Tibial artery (tissue), 4 donors: ENCODE measurements at regions not wholly inside any gene's neighbourhood (a gene's known extent, or its start where the extent isn't known, plus 50 kb on each side); places are given as distances from the start of the nearest gene placed in this dataset.

Experiments used
- DNase-seq, 2 donors: peaks; one replicate each; pipeline ENCODE4 v3.0.0-alpha.2; 2019
- H3K27ac ChIP-seq, 2 donors: fragments of 200-600 bp; sonication (generic) in 1 of 2; 1 replicate in 1 of 2; 2 replicates in 1 of 2; pipeline ENCODE4 v1.5.1; 2018 to 2019; ENCODE audit warnings: mild to moderate bottlenecking in 1 of 2
- H3K27me3 ChIP-seq, 2 donors: fragments of 200-600 bp; sonication (generic) in 1 of 2; one replicate each; pipeline versions ENCODE4 v1.5.1 to v1.6.0; 2016 to 2019
- H3K36me3 ChIP-seq, 3 donors: fragments of 200-600 bp; sonication (generic) in 2 of 3; one replicate each; pipeline ENCODE4 v1.5.1; 2016 to 2019; ENCODE audit warnings: mild to moderate bottlenecking in 2 of 3
- H3K4me1 ChIP-seq, 4 donors: fragments of 200-600 bp; sonication (generic) in 2 of 4; 1 replicate in 3 of 4; 2 replicates in 1 of 4; pipeline ENCODE4 v1.5.1; 2016 to 2019
- H3K4me3 ChIP-seq, 2 donors: fragments of 200-600 bp; sonication (generic) in 1 of 2; 1 replicate in 1 of 2; 2 replicates in 1 of 2; pipeline ENCODE4 v1.5.1; 2018 to 2019; ENCODE audit warnings: mild to moderate bottlenecking in 2 of 2
- H3K9me3 ChIP-seq, 3 donors: fragments of 200-600 bp; sonication (generic) in 1 of 3; one replicate each; pipeline ENCODE4 v1.5.1; 2016 to 2019
- intact Hi-C: fragments of 100-400 bp; cut with DNase I; formaldehyde crosslinking; loops from one replicate; pipeline ENCODE4 v1.15.0; 2023; ENCODE audit warnings: low total_unique reads
- TF ChIP-seq, protein P1 (sequence below), 2 experiments: fragments of 200-600 bp in 1 of 2; fragments of 450-650 bp in 1 of 2; IDR thresholded peaks; one replicate each; pipeline ENCODE4 v1.5.1; 2017 to 2019; ENCODE audit warnings: antibody characterized with exemption in 2 of 2, mild to moderate bottlenecking in 1 of 2, moderate library complexity in 1 of 2

DNA sequence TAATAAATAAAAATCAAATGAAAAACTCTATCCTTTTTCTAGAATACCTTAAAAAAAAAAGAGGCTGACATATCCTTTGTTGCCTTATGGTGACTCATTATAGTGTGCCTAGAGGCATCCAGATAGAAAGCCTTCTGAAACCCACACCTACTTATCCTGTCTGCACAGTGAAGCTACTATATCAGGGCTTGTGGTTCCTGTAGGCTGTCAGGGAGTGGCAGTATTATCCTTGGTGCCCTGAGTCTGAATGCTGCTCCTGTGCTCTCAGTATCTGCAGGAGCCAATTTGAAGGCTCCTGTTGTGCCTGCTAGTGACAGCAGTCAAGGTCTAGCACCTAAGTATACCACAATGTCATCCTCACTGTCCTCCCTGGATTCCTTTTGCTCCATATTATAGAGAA is 168.4 kb upstream of the AVPR1A start:
- H3K4me1 ChIP-seq: peaks cover 0 to 45% (median 8%) of the 10 kb centered on the region in 4 donors

DNA sequence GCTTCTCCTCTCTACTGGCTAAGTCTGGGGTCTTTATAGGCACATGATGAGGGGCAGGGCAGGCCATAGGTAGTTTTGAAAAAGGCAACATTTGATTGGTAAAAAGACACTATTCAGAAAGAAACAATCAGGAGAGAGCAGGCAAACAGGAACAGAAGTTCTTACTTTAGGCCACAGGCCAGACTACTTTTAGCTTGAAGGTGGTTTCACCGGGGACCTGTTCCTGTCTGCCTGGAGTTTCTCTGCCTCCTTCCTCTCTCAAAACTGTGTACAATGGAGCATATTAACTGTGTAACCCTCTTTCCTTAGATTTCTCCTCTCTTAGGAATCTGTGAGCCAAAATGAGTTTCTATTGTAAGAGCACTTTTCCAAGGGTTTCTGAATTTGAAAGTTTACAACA is 167.9 kb upstream of the AVPR1A start:
- Histone ChIP-seq H3K9me3 (no peaks in the 10 kb centered on the region), H3K4me1 (peaks cover 0 to 45% (median 8%) of the 10 kb centered on the region in 4 donors), H3K4me3 (no peak overlapping the region), H3K27me3 (no peaks in the 10 kb centered on the region), H3K27ac (peak overlapping the region; percentile 63 to 75), H3K36me3 (no peaks in the 10 kb centered on the region)
- TF ChIP-seq, protein P1, sequence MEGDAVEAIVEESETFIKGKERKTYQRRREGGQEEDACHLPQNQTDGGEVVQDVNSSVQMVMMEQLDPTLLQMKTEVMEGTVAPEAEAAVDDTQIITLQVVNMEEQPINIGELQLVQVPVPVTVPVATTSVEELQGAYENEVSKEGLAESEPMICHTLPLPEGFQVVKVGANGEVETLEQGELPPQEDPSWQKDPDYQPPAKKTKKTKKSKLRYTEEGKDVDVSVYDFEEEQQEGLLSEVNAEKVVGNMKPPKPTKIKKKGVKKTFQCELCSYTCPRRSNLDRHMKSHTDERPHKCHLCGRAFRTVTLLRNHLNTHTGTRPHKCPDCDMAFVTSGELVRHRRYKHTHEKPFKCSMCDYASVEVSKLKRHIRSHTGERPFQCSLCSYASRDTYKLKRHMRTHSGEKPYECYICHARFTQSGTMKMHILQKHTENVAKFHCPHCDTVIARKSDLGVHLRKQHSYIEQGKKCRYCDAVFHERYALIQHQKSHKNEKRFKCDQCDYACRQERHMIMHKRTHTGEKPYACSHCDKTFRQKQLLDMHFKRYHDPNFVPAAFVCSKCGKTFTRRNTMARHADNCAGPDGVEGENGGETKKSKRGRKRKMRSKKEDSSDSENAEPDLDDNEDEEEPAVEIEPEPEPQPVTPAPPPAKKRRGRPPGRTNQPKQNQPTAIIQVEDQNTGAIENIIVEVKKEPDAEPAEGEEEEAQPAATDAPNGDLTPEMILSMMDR (IDR thresholded peaks at IDR 0.05): no peak
- no peak for DNase-seq
- intact Hi-C loops: no loop called here

More for the DNA sequence above, 168.4 kb upstream of the AVPR1A start:
- H3K36me3 ChIP-seq: no peaks in the 10 kb centered on the region
- H3K27me3 ChIP-seq: no peaks in the 10 kb centered on the region
- no peak overlapping the region for H3K4me3 ChIP-seq
- TF ChIP-seq, protein P1 (IDR thresholded peaks at IDR 0.05): no peak
- H3K27ac ChIP-seq: peak overlapping the region in 1 of 2 donors; percentile 75
- intact Hi-C loops: no loop called here
- DNase-seq: no peak
- H3K9me3 ChIP-seq: no peaks in the 10 kb centered on the region

DNA sequence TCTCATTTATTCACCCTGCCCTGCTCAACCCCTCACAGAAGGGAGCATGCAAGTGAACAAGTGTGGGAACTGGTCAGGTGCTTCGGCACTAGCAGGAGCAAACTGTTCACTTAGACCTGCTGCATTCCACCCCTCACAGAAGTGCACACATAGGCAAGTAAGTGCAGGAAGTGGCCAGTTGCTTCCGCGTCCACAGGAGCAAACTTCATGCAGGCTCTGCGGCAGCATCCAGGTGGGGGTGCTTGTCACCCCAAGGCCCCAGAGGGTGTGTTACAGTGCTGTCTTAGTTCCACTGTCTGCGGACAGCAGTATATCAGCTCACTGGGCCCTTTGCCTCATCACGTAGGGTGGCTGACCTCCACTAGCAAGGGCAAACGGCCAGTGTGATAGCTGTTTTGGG is 167.3 kb upstream of the AVPR1A start:
- DNase-seq: no peak
- peak overlapping the region; percentile 63 to 75 for H3K27ac ChIP-seq
- H3K4me1 ChIP-seq: peaks cover 0 to 45% (median 8%) of the 10 kb centered on the region in 4 donors
- TF ChIP-seq, protein P1 (IDR thresholded peaks at IDR 0.05): no peak
- H3K27me3 ChIP-seq: no peaks in the 10 kb centered on the region
- no peak overlapping the region for H3K4me3 ChIP-seq
- intact Hi-C loops: no loop called here
- no peaks in the 10 kb centered on the region for H3K36me3 ChIP-seq
- no peaks in the 10 kb centered on the region for H3K9me3 ChIP-seq

DNA sequence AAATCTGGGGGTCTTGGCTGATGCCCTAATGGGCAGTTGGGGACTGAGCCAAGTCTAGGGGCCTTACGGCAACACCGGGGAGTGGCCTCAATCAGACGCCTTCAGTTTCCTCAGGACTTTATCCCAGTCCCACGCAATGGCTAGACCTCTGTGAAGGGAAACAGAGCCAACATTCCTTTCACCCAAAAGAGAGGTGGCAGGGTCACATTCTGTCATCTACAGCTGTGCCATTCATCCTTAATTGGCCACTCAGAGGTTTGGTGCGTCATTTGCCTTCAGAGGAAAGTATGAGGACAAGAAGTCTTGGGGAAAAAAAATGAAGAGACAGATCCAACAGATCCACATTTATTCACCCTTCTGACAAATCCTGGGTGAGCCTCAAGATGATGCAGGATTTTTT is 166.9 kb upstream of the AVPR1A start:
- peaks cover 0 to 45% (median 8%) of the 10 kb centered on the region in 4 donors for H3K4me1 ChIP-seq
- no peaks in the 10 kb centered on the region for H3K27me3 ChIP-seq
- no peaks in the 10 kb centered on the region for H3K36me3 ChIP-seq
- H3K27ac ChIP-seq: peak overlapping the region; percentile 63 to 75
- TF ChIP-seq, protein P1 (IDR thresholded peaks at IDR 0.05): no peak
- DNase-seq: no peak
- H3K4me3 ChIP-seq: no peak overlapping the region
- H3K9me3 ChIP-seq: no peaks in the 10 kb centered on the region
- intact Hi-C loops: no loop called here

DNA sequence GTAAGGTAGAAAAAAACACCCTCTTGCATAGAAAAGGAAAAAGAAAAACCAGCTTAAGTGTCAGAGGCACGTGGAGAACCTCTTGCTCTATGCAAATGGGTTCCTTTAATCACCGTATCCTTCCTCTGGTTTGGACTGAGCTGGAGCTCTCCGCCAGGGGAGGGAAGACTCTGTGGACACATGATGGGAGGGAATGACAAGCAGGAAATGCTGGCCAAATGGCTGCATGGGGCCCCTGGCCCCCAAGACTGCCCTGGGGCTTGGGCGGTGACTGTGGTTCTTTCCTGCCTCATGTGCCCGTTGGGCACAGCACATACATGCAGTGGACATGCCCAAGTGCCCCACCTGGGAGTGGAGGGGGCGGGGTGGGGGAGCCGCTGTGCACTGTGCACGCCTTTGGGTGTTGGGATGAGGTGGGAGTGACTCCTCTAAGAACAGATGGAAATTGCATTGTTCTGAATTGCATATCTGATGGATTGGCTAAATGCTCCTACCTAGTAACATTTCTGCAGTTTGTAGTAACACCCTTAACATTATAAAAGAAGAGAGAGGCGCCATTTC is 166.4 kb upstream of the AVPR1A start:
- Histone ChIP-seq H3K27me3 (no peaks in the 10 kb centered on the region), H3K27ac (peak overlapping the region; percentile 63 to 75), H3K36me3 (no peaks in the 10 kb centered on the region), H3K4me1 (peaks cover 0 to 45% (median 8%) of the 10 kb centered on the region in 4 donors), H3K4me3 (no peak overlapping the region), H3K9me3 (no peaks in the 10 kb centered on the region)
- intact Hi-C loops: no loop called here
- TF ChIP-seq, protein P1 (IDR thresholded peaks at IDR 0.05): no peak
- no peak for DNase-seq
